GM19463 (cell line): ENCODE measurements at regions not wholly inside any gene's neighbourhood (a gene's known extent, or its start where the extent isn't known, plus 50 kb on each side); places are given as distances from the start of the nearest gene placed in this dataset.

ENCODE experiments used
- ATAC-seq: cut with Tn5 transposase; IDR thresholded peaks from one replicate; pipeline ENCODE4 v1.9.1; 2021; ENCODE audit warnings: mild to moderate bottlenecking, moderate library complexity; ENCODE audit not compliant: unreplicated experiment

- ATAC-seq, result no peak
Measured at GRCh38 chr13:84038001-84038400, 155.7 kb upstream of the SLITRK1 start.

GRCh38 chr13:84032116-84032515 lies 149.8 kb upstream of the SLITRK1 start:
- no peak for ATAC-seq

GRCh38 chr13:84031120-84031519 lies 148.8 kb upstream of the SLITRK1 start:
- no peak for ATAC-seq

- no peak for ATAC-seq
Measured at GRCh38 chr13:84029396-84029795, 147.1 kb upstream of the SLITRK1 start.

GRCh38 chr13:84025824-84026223 lies 143.6 kb upstream of the SLITRK1 start:
- ATAC-seq, result no peak

- no peak for ATAC-seq
Measured at GRCh38 chr13:83996415-83996814, 114.1 kb upstream of the SLITRK1 start.

- ATAC-seq, result no peak
Measured at GRCh38 chr13:83995930-83996329, 113.7 kb upstream of the SLITRK1 start.

GRCh38 chr13:83992566-83993358 lies 110.5 kb upstream of the SLITRK1 start:
- no peak for ATAC-seq

- ATAC-seq, result no peak
Measured at GRCh38 chr13:83987394-83987793, 105.1 kb upstream of the SLITRK1 start.

- ATAC-seq, result no peak
Measured at GRCh38 chr13:83984793-83985192, 102.5 kb upstream of the SLITRK1 start.

- ATAC-seq, result no peak
Measured at GRCh38 chr13:83980331-83980730, 98.1 kb upstream of the SLITRK1 start.

GRCh38 chr13:83975655-83976165 lies 93.4 kb upstream of the SLITRK1 start:
- ATAC-seq, result no peak

GRCh38 chr13:83958531-83958930 lies 76.3 kb upstream of the SLITRK1 start:
- no peak for ATAC-seq

GRCh38 chr13:83955011-83955410 lies 72.7 kb upstream of the SLITRK1 start:
- ATAC-seq, result no peak

GRCh38 chr13:83953916-83954315 lies 71.6 kb upstream of the SLITRK1 start:
- ATAC-seq, result no peak

GRCh38 chr13:83950293-83950692 lies 68.0 kb upstream of the SLITRK1 start:
- no peak for ATAC-seq

- ATAC-seq, result no peak
Measured at GRCh38 chr13:83943530-83944279, 61.4 kb upstream of the SLITRK1 start.

- no peak for ATAC-seq
Measured at GRCh38 chr13:83941701-83942335, 59.5 kb upstream of the SLITRK1 start.

GRCh38 chr13:83940742-83941141 lies 58.5 kb upstream of the SLITRK1 start:
- ATAC-seq, result no peak

- ATAC-seq, result no peak
Measured at GRCh38 chr13:83937579-83937978, 55.3 kb upstream of the SLITRK1 start.

- no peak for ATAC-seq
Measured at GRCh38 chr13:83935566-83935965, 53.3 kb upstream of the SLITRK1 start.
